Fibroblast of lung (primary cell): ENCODE measurements at regions not wholly inside any gene's neighbourhood (a gene's known extent, or its start where the extent isn't known, plus 50 kb on each side); places are given as distances from the start of the nearest gene placed in this dataset.

Experiments
- EZH2 ChIP-seq: IDR thresholded peaks from 2 replicates; pipeline ENCODE4 v1.5.1; 2012; ENCODE audit warnings: low read length, control low read depth, mild to moderate bottlenecking; ENCODE audit errors: missing control alignments
- TF ChIP-seq, protein P1 (sequence below), 2 donors: IDR thresholded peaks in 1 of 2; conservative IDR thresholded peaks in 1 of 2; 1 replicate in 1 of 2; 2 replicates in 1 of 2; pipeline ENCODE4 v1.5.1; 2011 to 2012; ENCODE audit warnings: low read length in 2 of 2, control low read depth in 1 of 2, inconsistent platforms in 1 of 2, low read depth in 1 of 2, mild to moderate bottlenecking in 1 of 2

DNA sequence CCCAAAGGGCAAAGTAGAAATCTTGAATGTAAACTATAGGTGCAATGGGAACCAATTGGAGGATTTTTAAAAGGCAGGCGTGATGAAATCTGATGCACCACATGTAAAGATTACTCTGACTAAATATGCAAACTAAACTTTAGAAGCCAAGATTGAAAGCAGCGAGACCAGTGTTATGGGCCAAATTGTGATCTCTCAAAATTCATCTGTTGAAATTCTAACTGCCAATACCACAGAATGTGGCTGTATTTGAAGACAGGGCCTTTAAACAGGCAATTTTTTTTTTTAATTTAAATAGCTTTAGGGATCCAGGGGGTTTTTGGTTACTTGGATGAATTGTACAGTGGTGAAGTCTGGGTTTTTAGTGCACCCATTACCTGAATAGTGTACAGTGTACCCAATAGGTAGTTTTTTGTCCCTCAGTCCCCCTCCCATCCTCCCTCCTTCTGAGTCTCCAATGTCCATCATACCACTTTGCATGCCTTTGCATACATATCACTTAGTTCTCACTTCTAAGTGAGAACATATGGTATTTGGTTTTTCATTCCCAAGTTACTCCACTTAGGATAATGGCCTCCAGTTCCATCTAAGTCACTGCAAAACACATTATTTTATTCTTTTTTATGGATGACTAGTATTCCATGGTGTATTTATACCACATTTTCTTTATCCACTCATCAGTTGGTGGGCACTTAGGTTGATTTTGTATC is 69.7 kb downstream of the DRD1 start:
- TF ChIP-seq, protein P1, sequence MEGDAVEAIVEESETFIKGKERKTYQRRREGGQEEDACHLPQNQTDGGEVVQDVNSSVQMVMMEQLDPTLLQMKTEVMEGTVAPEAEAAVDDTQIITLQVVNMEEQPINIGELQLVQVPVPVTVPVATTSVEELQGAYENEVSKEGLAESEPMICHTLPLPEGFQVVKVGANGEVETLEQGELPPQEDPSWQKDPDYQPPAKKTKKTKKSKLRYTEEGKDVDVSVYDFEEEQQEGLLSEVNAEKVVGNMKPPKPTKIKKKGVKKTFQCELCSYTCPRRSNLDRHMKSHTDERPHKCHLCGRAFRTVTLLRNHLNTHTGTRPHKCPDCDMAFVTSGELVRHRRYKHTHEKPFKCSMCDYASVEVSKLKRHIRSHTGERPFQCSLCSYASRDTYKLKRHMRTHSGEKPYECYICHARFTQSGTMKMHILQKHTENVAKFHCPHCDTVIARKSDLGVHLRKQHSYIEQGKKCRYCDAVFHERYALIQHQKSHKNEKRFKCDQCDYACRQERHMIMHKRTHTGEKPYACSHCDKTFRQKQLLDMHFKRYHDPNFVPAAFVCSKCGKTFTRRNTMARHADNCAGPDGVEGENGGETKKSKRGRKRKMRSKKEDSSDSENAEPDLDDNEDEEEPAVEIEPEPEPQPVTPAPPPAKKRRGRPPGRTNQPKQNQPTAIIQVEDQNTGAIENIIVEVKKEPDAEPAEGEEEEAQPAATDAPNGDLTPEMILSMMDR (conservative IDR thresholded peaks at IDR 0.05 in 1 of 2, IDR thresholded peaks at IDR 0.05 in 1 of 2; ENCODE audit: low read depth in 1 of 2, low read length in 2 of 2): no peak
- no peak for TF ChIP-seq EZH2
